HG02623 (cell line): ENCODE measurements at regions not wholly inside any gene's neighbourhood (a gene's known extent, or its start where the extent isn't known, plus 50 kb on each side); places are given as distances from the start of the nearest gene placed in this dataset.

Source experiments
- ATAC-seq: cut with Tn5 transposase; IDR thresholded peaks from one replicate; pipeline ENCODE4 v1.9.1; 2021; ENCODE audit warnings: moderate library complexity; ENCODE audit not compliant: unreplicated experiment

- no peak for ATAC-seq
Measured at GRCh38 chr5:3734632-3735031, 139.0 kb downstream of the IRX1 start.

- ATAC-seq: no peak
Measured at GRCh38 chr5:3736466-3736865, 140.8 kb downstream of the IRX1 start.

GRCh38 chr5:3736926-3737325 lies 141.3 kb downstream of the IRX1 start:
- no peak for ATAC-seq

- no peak for ATAC-seq
Measured at GRCh38 chr5:3738919-3739318, 143.3 kb downstream of the IRX1 start.

- no peak for ATAC-seq
Measured at GRCh38 chr5:3740546-3741373, 145.1 kb downstream of the IRX1 start.

GRCh38 chr5:3741374-3741770 lies 145.7 kb downstream of the IRX1 start:
- ATAC-seq: no peak

- no peak for ATAC-seq
Measured at GRCh38 chr5:3742750-3743149, 147.1 kb downstream of the IRX1 start.

GRCh38 chr5:3751846-3752245 lies 156.2 kb downstream of the IRX1 start:
- no peak for ATAC-seq

GRCh38 chr5:3778000-3778550 lies 182.4 kb downstream of the IRX1 start:
- ATAC-seq: no peak

- ATAC-seq: no peak
Measured at GRCh38 chr5:3778945-3779344, 183.3 kb downstream of the IRX1 start.

GRCh38 chr5:3780278-3780677 lies 184.6 kb downstream of the IRX1 start:
- no peak for ATAC-seq

- no peak for ATAC-seq
Measured at GRCh38 chr5:3780907-3781306, 185.3 kb downstream of the IRX1 start.

- no peak for ATAC-seq
Measured at GRCh38 chr5:3784854-3785253, 189.2 kb downstream of the IRX1 start.

- ATAC-seq: no peak
Measured at GRCh38 chr5:3786165-3786564, 190.5 kb downstream of the IRX1 start.

- no peak for ATAC-seq
Measured at GRCh38 chr5:3786891-3787430, 191.3 kb downstream of the IRX1 start.

- ATAC-seq: no peak
Measured at GRCh38 chr5:3787604-3788003, 192.0 kb downstream of the IRX1 start.

GRCh38 chr5:3789519-3790193 lies 194.0 kb downstream of the IRX1 start:
- ATAC-seq: no peak

- no peak for ATAC-seq
Measured at GRCh38 chr5:3793162-3793561, 197.5 kb downstream of the IRX1 start.

GRCh38 chr5:3794611-3795010 lies 199.0 kb downstream of the IRX1 start:
- no peak for ATAC-seq

GRCh38 chr5:3796736-3797135 lies 201.1 kb downstream of the IRX1 start:
- ATAC-seq: no peak

GRCh38 chr5:3801967-3802366 lies 206.3 kb downstream of the IRX1 start:
- ATAC-seq: no peak

- ATAC-seq: no peak
Measured at GRCh38 chr5:3809455-3809854, 213.8 kb downstream of the IRX1 start.
